DMS 273 (cell line): ENCODE measurements at regions not wholly inside any gene's neighbourhood (a gene's known extent, or its start where the extent isn't known, plus 50 kb on each side); places are given as distances from the start of the nearest gene placed in this dataset.
A peak's percentile ranks its signal among the peaks of the same experiment; 100 is the strongest.

ENCODE experiments used
- DNase-seq: peaks from one replicate; lab custom pipeline; 2025; ENCODE audit not compliant: unreplicated experiment; lab: John Stamatoyannopoulos, UW

GRCh38 chr2:175468431-175469098, 287.1 kb upstream of the ATP5MC3 start:
- DNase-seq: no peak

DNA sequence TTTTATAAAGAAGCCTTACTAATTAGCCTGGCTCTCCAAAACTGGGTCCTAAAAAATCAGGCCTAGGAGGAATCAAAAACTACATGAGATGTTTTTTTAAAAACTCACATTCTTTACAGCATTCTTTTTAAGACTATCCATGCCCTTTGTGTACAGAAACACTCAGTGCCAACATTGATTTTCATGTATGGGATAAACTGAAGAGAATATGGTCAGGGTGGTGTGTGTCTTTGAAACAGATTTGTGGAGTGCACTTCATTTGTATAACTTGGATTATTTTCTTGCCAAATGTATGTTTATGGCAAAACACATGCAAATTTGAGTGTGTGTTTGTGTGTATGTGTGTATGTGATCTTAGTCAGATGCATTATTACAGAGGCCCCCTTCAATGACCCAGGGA, 283.6 kb upstream of the ATP5MC3 start:
- no peak for DNase-seq

DNA sequence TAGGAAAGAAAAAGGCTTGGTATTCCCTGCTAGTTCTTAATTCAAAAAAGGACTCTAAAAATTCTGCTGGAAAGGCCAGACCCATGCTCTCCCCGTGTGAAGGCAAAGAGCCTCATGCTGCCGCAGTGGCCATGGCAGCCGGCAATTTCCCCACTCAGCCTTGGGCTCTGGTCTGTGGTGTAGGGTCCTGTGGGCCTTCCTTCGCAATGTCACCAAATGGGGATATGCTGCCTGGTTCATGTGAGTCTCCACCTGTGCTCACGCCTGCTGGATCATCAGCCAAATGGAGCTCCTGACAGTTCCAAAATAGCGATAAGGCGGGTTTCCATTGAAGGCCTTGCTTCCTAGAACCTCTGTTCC, 282.8 kb upstream of the ATP5MC3 start:
- DNase-seq: no peak

- DNase-seq: no peak
Observed at GRCh38 chr2:175463589-175464310, 282.2 kb upstream of the ATP5MC3 start.

DNA sequence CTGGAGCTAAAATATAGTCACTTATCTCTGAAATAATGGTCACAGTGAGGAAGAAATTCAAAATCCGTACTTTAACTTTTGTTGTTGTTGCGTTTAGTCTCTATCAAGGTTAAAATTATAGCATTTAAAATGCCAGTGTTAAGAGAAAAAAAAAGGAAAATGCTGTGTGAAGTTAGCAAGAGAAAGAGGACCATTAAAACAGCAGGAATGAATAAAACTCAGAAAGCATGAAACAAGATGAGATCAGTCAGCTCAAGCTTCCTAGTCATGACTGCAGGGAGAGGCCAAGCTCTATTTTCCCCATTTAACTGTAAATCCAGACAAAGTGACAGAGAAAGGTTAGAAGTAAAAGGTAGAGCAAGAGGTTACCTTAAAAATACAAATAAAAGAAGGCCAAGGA, 281.7 kb upstream of the ATP5MC3 start:
- no peak for DNase-seq

DNA sequence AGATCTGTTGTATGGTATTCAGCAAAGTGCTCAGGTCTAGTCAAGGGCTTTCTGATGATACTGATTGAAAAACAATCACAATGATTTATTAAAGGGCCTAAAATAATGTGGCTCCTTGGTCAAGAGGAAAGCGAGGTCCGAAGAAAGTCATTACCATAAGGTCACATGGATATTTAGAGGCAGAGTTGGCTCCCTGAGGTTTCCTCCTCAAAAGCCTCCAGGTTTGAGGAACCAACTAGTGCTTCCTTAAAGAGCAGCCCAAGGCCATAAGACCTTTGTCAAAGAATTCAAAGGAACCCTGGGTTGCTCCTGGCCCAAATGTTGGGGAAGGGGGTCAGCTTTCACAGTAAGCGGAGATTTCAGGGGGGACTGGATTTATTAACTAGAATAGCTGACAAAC, 280.7 kb upstream of the ATP5MC3 start:
- DNase-seq: no peak

DNA sequence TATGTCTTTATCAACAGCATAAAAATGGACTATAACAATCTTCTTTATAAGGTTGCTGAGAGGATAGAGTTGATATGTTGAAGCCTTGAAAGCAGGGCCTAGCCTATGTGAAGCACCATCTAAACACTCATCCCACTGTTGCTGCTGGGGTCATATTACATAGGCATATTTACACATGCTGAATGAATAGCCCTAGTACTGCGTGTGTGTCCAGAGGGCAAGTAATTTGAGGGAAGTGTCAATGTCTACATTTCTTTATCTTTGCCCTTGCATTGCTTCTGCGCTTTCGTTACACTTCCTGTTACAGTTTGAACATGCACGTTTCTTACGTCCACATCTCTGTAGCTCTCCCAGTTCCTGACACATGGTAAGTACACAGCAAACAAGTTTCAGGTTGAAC, 280.3 kb upstream of the ATP5MC3 start:
- no peak for DNase-seq

DNA sequence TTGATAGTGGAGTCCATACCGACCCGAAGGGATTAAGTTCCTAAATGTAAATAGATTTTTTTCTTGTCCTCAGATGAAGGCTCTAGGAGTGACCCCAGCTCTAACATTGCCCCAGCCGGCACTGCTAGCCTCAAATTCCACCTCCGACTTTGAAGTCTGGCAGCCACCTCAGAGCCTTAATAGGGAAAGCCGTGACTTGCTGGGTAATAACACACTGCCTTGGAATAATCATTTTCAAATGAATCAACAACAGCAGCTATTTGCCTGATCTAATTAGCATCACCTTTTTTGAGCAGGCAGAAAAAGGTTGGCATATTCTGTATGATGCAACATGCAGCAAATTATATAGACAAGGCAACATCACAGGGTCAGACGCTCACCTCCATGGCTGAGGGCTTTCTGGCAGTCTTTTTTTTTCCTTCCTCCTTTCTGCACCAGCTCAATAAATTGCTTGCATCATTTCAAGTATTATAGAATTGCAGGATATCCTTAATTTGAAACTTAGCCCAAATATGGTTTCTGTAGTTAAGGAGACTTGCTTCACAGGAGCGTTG, 276.5 kb upstream of the ATP5MC3 start:
- no peak for DNase-seq

- no peak for DNase-seq
Observed at GRCh38 chr2:175454953-175455389, 273.5 kb upstream of the ATP5MC3 start.

DNA sequence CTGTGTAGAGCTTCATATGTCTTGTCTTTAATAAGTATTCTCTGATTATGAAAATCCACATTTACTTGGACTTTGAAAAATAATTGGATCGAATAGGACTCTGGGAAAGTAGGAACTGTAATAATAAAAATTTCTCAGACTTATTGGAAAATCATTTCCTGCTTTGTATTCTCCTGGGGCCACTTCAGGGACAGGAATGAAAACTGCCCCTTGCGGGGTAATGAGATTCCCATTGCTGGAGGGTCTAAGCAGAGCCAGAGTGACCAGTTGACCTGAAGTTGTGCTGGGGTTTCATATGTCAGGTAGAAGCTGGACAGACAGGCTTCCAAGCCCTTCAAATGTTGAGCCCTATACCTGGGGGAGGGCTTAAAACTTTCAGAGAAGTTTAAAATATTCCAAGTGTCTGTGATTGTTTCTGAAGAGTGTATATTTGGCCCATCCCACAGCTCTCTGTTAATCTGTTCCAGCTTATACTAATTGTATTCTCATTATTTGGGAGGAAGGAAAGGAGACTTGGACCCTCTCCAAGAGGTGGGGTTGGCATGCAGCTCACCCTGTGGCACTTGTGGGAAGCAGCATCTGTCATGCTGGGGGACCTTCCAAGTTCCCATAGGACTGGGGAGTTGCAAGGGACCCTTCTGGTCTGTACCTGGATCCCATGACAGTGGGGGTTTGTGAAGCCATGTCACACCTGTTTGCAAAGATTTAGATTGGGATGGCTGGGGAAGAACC, 268.7 kb upstream of the ATP5MC3 start:
- DNase-seq: peak; percentile 66

DNA sequence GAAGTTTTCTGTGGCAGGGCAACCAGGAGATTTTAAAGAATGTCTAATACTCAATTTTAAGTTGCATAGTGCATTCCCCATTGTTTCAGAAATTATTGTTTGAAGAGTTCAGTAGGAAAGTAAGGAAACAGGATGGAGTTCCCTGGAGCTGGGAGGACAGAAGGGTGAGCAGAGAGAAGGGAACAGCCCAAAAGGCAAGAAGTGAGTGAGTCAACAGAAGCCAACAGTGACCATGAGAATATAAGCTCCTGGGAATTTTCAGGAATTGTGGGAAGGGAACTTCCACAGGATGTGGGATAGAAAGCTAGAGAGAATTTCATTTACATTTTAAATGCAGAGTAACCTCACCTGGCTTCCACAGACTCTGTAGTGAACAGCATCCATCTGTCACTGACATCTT, 268.1 kb upstream of the ATP5MC3 start:
- peak; percentile 26 for DNase-seq

GRCh38 chr2:175446201-175446600, 264.7 kb upstream of the ATP5MC3 start:
- no peak for DNase-seq

GRCh38 chr2:175445281-175445680, 263.8 kb upstream of the ATP5MC3 start:
- DNase-seq: no peak

GRCh38 chr2:175442441-175442840, 260.9 kb upstream of the ATP5MC3 start:
- peak; percentile 7 for DNase-seq

- peak; percentile 65 for DNase-seq
Observed at GRCh38 chr2:175441181-175441761, 259.8 kb upstream of the ATP5MC3 start.

- DNase-seq: peak; percentile 55
Observed at GRCh38 chr2:175439416-175439815, 257.9 kb upstream of the ATP5MC3 start.

GRCh38 chr2:175437167-175437566, 255.7 kb upstream of the ATP5MC3 start:
- DNase-seq: no peak

DNA sequence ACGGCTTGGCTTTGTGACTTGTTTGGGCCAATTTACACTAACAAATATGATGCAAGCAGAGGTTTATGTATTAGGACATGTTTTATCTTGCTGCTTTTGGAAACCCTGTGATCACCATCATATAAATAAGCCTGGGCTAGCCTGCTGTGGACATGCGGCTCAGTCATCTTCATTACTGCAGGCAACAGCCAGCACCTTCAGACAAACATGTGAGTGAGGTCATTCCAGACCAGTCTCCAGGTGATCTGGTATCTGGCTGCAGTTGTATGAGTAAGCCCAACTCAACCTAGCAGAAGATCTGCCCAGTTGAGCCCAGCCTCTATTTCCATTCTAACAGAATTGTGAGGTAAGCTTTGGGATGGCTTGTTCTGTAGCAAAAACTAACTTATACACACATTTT, 254.6 kb upstream of the ATP5MC3 start:
- DNase-seq: no peak

DNA sequence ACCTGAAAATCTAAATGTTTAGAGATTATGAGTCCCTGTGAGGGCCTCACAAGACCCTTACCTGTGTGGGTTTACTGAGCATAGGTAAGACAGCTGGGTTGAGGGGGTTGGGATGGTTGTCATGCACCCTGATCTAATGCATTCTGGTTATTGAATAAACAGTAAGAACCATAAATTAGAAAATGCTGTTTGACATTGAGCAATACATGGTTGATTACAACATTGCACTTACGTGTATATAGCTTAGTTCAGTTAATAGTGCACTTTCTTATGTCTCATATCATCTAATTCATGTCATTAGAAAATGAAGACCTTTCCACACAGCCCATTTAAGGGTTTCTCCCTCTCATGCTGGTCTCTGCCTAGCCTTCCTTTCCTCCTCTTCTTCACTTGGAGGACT, 253.5 kb upstream of the ATP5MC3 start:
- no peak for DNase-seq

DNA sequence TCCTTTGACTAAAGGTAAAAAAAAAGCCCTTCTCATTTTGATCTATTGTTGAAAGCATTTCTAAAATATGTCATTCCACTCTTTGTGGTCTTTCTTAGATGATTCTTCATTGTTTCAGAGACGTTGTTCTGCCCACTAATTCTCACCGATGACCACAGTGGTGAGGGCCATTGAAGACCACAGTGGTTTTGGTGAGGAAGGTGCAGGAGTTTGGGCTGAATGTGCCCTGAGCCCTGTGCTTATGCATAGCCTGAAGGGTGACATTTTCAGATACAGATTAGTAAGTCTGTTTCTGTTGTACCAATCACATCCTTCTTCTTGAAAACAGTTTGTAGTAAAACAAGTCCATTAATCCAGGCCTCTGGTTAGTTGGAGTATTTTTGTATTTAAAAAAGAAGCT, 251.3 kb upstream of the ATP5MC3 start:
- no peak for DNase-seq

- DNase-seq: no peak
Observed at GRCh38 chr2:175432021-175432420, 250.5 kb upstream of the ATP5MC3 start.
